Nephron progenitor cell (in vitro differentiated cells): ENCODE measurements at regions not wholly inside any gene's neighbourhood (a gene's known extent, or its start where the extent isn't known, plus 50 kb on each side); places are given as distances from the start of the nearest gene placed in this dataset.

Experiments
- DNase-seq: peaks from one replicate; pipeline ENCODE4 v3.0.0; 2021
- H3K27ac Mint-ChIP-seq: 2 replicates; pipeline ENCODE4 v1.8.0; 2021; ENCODE audit warnings: mild to moderate bottlenecking, moderate library complexity, mixed read lengths
- H3K27me3 Mint-ChIP-seq: 2 replicates; pipeline ENCODE4 v1.8.0; 2021; ENCODE audit warnings: mild to moderate bottlenecking, low read depth, mixed read lengths; ENCODE audit not compliant: poor library complexity
- H3K36me3 Mint-ChIP-seq: 2 replicates; pipeline ENCODE4 v1.8.0; 2021; ENCODE audit warnings: low read depth, mixed read lengths
- H3K4me1 Mint-ChIP-seq: 2 replicates; pipeline ENCODE4 v1.8.0; 2021; ENCODE audit warnings: mixed read lengths
- H3K4me3 Mint-ChIP-seq: 2 replicates; pipeline ENCODE4 v1.8.0; 2021; ENCODE audit warnings: mild to moderate bottlenecking, moderate library complexity, mixed read lengths
- H3K9me3 Mint-ChIP-seq: 2 replicates; pipeline ENCODE4 v1.8.0; 2021; ENCODE audit warnings: mild to moderate bottlenecking, moderate library complexity, mixed read lengths
- CTCF ChIP-seq: fragments of 200-600 bp; sonication (generic); IDR thresholded peaks from 2 replicates; pipeline ENCODE4 v1.5.0; 2021; ENCODE audit warnings: antibody characterized with exemption

GRCh38 chr16:17939122-17939536, 397.4 kb downstream of the NPIPA8 start:
- Mint-ChIP-seq H3K27ac (peak overlapping the region; percentile 80), H3K27me3 (no peaks in the 10 kb centered on the region), H3K4me1 (peaks cover 39% of the 10 kb centered on the region), H3K9me3 (peaks cover 13% of the 10 kb centered on the region), H3K36me3 (peaks cover 5% of the 10 kb centered on the region), H3K4me3 (no peak overlapping the region)
- DNase-seq = no peak
- TF ChIP-seq CTCF = no peak

GRCh38 chr16:17938546-17938945, 398.0 kb downstream of the NPIPA8 start:
- peak overlapping the region; percentile 22 for H3K27ac Mint-ChIP-seq
- no peak overlapping the region for H3K4me3 Mint-ChIP-seq
- peaks cover 39% of the 10 kb centered on the region for H3K4me1 Mint-ChIP-seq
- DNase-seq = no peak
- peaks cover 13% of the 10 kb centered on the region for H3K9me3 Mint-ChIP-seq
- no peaks in the 10 kb centered on the region for H3K27me3 Mint-ChIP-seq
- H3K36me3 Mint-ChIP-seq = peaks cover 4% of the 10 kb centered on the region
- TF ChIP-seq CTCF = no peak

- H3K27me3 Mint-ChIP-seq = no peaks in the 10 kb centered on the region
- H3K27ac Mint-ChIP-seq = no peak overlapping the region
- H3K4me3 Mint-ChIP-seq = no peak overlapping the region
- H3K9me3 Mint-ChIP-seq = peaks cover 15% of the 10 kb centered on the region
- H3K4me1 Mint-ChIP-seq = peaks cover 39% of the 10 kb centered on the region
- no peak for DNase-seq
- H3K36me3 Mint-ChIP-seq = no peaks in the 10 kb centered on the region
- TF ChIP-seq CTCF = no peak
Observed at GRCh38 chr16:17936766-17937402, 399.7 kb downstream of the NPIPA8 start.

GRCh38 chr16:17930280-17930679, 406.3 kb downstream of the NPIPA8 start:
- H3K4me3 Mint-ChIP-seq = no peak overlapping the region
- no peak overlapping the region for H3K27ac Mint-ChIP-seq
- DNase-seq = no peak
- peaks cover 4% of the 10 kb centered on the region for H3K27me3 Mint-ChIP-seq
- H3K36me3 Mint-ChIP-seq = no peaks in the 10 kb centered on the region
- peaks cover 19% of the 10 kb centered on the region for H3K9me3 Mint-ChIP-seq
- H3K4me1 Mint-ChIP-seq = peaks cover 23% of the 10 kb centered on the region
- no peak for TF ChIP-seq CTCF

- Mint-ChIP-seq H3K27ac (no peak overlapping the region), H3K4me1 (peaks cover 17% of the 10 kb centered on the region), H3K9me3 (peaks cover 30% of the 10 kb centered on the region), H3K27me3 (peaks cover 4% of the 10 kb centered on the region), H3K36me3 (no peaks in the 10 kb centered on the region), H3K4me3 (no peak overlapping the region)
- DNase-seq = no peak
- no peak for TF ChIP-seq CTCF
Observed at GRCh38 chr16:17926866-17927399, 409.6 kb downstream of the NPIPA8 start.

GRCh38 chr16:17926461-17926860, 410.1 kb downstream of the NPIPA8 start:
- H3K4me3 Mint-ChIP-seq = no peak overlapping the region
- no peak for TF ChIP-seq CTCF
- H3K4me1 Mint-ChIP-seq = peaks cover 14% of the 10 kb centered on the region

More at GRCh38 chr16:17926461-17926860, 410.1 kb downstream of the NPIPA8 start:
- Mint-ChIP-seq H3K27me3 (peaks cover 2% of the 10 kb centered on the region), H3K9me3 (peaks cover 35% of the 10 kb centered on the region), H3K36me3 (no peaks in the 10 kb centered on the region), H3K27ac (no peak overlapping the region)
- DNase-seq = no peak
